T-helper 1 cell treated with Interleukin-12 subunit alpha and Interleukin-12 subunit beta and Interleukin-4 antibody, amounts not matched to agents 30 μg/mL and 1 μg/mL, for 36 hours (primary cell): ENCODE measurements at regions not wholly inside any gene's neighbourhood (a gene's known extent, or its start where the extent isn't known, plus 50 kb on each side); places are given as distances from the start of the nearest gene placed in this dataset.
A peak's percentile ranks its signal among the peaks of the same experiment; 100 is the strongest.
"Not testable (repeated sequence)": the region's sequence is repeated elsewhere in the genome, so short reads cannot be mapped to it uniquely, and the experiment has no call there.

ENCODE experiments used
- H3K27ac Mint-ChIP-seq: one replicate; pipeline ENCODE4 v1.8.0; 2021; ENCODE audit warnings: mild to moderate bottlenecking, mixed read lengths
- H3K27me3 Mint-ChIP-seq: one replicate; pipeline ENCODE4 v1.8.0; 2021; ENCODE audit warnings: low read depth, mixed read lengths
- H3K36me3 Mint-ChIP-seq: one replicate; pipeline ENCODE4 v1.8.0; 2021; ENCODE audit warnings: low read depth, mixed read lengths
- H3K4me1 Mint-ChIP-seq: one replicate; pipeline ENCODE4 v1.8.0; 2021; ENCODE audit warnings: low read depth, mixed read lengths
- H3K4me3 Mint-ChIP-seq: one replicate; pipeline ENCODE4 v1.8.0; 2021; ENCODE audit warnings: mild to moderate bottlenecking, moderate library complexity, mixed read lengths
- H3K9me3 Mint-ChIP-seq: one replicate; pipeline ENCODE4 v1.8.0; 2021; ENCODE audit warnings: mixed read lengths

GRCh38 chr1:149157409-149157808 is 54.1 kb upstream of the NBPF9 start:
- H3K4me1 Mint-ChIP-seq, H3K9me3 Mint-ChIP-seq, H3K27me3 Mint-ChIP-seq, H3K36me3 Mint-ChIP-seq: not testable (repeated sequence)
- H3K4me3 Mint-ChIP-seq, result peak overlapping the region; percentile 34
- peak overlapping the region; percentile 26 for H3K27ac Mint-ChIP-seq

DNA sequence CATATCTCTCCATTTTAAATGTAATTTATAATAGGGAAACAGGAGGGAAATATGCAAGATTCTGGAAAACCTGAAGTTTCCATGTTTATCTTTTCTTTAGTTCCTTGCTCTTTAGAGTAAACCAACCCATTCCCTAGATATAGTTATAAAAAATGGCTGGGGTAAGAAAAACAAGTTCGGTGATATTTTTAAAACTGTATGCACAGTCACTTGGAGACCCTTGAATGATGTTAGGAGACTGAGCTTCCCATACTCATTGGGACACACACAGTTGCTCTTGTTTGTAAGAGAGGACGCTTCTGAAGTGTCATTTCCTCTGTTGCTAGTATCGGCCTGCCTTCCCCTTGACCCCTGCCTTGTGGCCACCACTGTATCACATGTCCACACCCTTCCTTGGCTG is 55.0 kb upstream of the NBPF9 start:
- not testable (repeated sequence) for H3K27ac Mint-ChIP-seq, H3K36me3 Mint-ChIP-seq, H3K4me1 Mint-ChIP-seq, H3K9me3 Mint-ChIP-seq, H3K27me3 Mint-ChIP-seq, H3K4me3 Mint-ChIP-seq

- not testable (repeated sequence) for H3K4me3 Mint-ChIP-seq, H3K4me1 Mint-ChIP-seq, H3K36me3 Mint-ChIP-seq, H3K9me3 Mint-ChIP-seq, H3K27me3 Mint-ChIP-seq, H3K27ac Mint-ChIP-seq
These were observed 59.7 kb upstream of the NBPF9 start for GRCh38 chr1:149163063-149163444.

DNA sequence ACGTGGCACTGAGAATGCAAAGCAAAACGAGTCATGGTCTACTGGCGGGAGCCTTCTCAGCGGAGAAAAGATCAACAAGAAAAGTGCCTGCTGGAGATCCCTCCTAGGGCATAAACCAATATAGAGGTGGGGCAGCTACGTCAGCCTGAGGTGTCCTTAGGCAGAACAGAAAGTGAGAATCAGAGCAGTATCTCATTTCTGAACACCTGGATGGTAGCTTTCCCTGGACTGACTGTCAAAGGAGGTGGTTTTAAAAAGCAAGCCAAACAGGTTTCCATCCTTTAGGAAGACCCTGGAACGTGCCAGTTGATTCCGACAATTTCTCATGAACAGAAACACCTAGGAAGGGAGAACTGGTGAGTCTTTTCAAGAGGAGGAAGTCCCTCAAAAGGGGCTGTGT is 71.4 kb upstream of the NBPF9 start:
- not testable (repeated sequence) for H3K9me3 Mint-ChIP-seq, H3K27ac Mint-ChIP-seq, H3K27me3 Mint-ChIP-seq, H3K36me3 Mint-ChIP-seq, H3K4me1 Mint-ChIP-seq
- peak overlapping the region; percentile 74 for H3K4me3 Mint-ChIP-seq

- H3K9me3 Mint-ChIP-seq, H3K27me3 Mint-ChIP-seq, H3K36me3 Mint-ChIP-seq, H3K27ac Mint-ChIP-seq, H3K4me1 Mint-ChIP-seq: not testable (repeated sequence)
- peak overlapping the region; percentile 72 for H3K4me3 Mint-ChIP-seq
These were observed 72.5 kb upstream of the NBPF9 start for GRCh38 chr1:149175812-149176211.

DNA sequence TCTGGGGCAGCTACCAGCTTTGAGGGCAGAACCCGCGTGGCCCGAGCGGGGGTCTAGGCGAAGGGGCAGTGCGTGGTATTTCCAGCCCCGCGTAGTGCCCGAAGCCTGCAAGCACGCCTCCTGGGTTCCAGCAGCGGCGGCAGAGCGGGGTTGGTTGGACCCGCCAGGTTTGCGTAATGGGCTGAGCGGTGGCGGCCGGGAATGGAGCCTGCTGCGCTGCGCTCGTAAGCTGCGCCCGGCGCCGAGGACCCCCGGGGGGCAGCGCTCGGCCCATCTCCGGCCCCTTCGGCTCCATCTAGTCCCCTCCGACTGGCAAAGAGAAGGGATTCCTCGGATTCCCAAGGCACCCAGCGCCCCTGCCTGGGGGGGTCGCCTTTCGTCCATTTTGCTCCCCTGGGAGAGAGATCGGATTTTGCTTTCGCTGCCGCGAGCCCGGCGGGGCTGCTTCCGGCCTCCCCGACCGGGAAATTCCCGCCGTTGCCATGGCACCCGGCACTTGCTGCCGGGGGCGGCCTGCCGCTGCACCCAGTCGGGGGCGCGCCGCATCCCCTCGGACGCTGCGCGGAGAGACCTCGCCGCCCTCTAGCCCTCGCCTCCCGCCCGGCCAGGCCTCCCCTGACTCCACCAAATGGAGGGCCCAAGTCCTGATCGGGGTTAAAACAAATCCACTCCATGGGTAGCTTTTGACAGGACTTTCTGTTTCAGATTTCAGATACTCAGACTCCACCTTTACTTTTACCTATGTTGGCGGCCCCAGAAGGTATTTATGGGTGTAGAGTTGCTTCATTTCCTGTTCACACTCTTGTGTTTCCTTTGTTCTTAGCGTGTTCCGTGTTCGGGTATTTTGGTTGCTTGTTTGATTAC is 73.3 kb upstream of the NBPF9 start:
- H3K4me1 Mint-ChIP-seq, H3K36me3 Mint-ChIP-seq, H3K27me3 Mint-ChIP-seq, H3K9me3 Mint-ChIP-seq: not testable (repeated sequence)
- Mint-ChIP-seq H3K4me3 (peak overlapping the region; percentile 84), H3K27ac (peak overlapping the region; percentile 88)

GRCh38 chr1:149190742-149191141 is 87.4 kb upstream of the NBPF9 start:
- H3K9me3 Mint-ChIP-seq, H3K27me3 Mint-ChIP-seq, H3K4me1 Mint-ChIP-seq, H3K4me3 Mint-ChIP-seq, H3K36me3 Mint-ChIP-seq, H3K27ac Mint-ChIP-seq: not testable (repeated sequence)

GRCh38 chr1:149196651-149197050 is 93.3 kb upstream of the NBPF9 start:
- H3K27me3 Mint-ChIP-seq, H3K27ac Mint-ChIP-seq, H3K36me3 Mint-ChIP-seq, H3K4me3 Mint-ChIP-seq, H3K9me3 Mint-ChIP-seq, H3K4me1 Mint-ChIP-seq: not testable (repeated sequence)

- H3K36me3 Mint-ChIP-seq, H3K4me1 Mint-ChIP-seq, H3K4me3 Mint-ChIP-seq, H3K27me3 Mint-ChIP-seq, H3K9me3 Mint-ChIP-seq, H3K27ac Mint-ChIP-seq: not testable (repeated sequence)
These were observed 97.2 kb upstream of the NBPF9 start for GRCh38 chr1:149200567-149200966.

DNA sequence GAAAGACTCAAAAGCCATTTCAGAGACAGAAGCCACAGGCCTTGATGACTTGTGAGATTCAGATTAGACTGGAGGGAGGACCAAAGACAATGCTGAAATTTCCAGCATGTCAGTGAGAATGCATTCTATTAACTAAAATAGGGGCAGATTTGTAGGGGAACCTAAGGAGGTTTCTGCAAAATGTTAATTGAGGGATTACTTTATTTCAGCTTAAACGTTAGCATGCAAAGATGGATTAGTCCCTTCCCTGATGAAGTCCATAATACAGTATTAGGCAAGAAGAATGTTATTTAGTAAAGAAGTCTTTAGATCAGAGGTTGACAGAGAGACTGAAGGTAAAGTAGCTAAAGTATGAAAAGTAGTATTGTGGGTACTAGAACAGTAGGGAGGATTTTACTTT is 98.9 kb upstream of the NBPF9 start:
- not testable (repeated sequence) for H3K4me1 Mint-ChIP-seq, H3K4me3 Mint-ChIP-seq, H3K27me3 Mint-ChIP-seq, H3K27ac Mint-ChIP-seq, H3K9me3 Mint-ChIP-seq, H3K36me3 Mint-ChIP-seq

GRCh38 chr1:149204396-149204795 is 101.0 kb upstream of the NBPF9 start:
- not testable (repeated sequence) for H3K4me1 Mint-ChIP-seq, H3K27ac Mint-ChIP-seq, H3K4me3 Mint-ChIP-seq, H3K27me3 Mint-ChIP-seq, H3K36me3 Mint-ChIP-seq, H3K9me3 Mint-ChIP-seq

DNA sequence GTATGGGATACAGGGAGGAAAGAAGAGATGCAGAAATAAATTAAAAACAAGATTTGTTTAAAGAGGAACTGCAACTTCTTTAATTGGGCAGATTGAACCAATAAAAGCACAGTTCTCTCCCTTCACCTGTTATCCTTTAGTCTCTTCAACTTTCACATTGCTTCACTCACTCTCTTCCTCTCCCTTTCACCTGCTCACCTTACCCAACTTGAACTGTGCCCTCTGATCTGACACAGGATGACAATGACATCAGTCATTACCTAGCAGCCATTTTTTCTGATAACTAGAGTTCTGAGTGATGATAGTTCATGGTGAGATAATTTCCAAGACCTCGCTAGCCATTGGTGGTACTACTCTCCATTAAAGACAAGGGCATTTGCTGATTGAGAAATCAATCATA is 105.5 kb upstream of the NBPF9 start:
- H3K36me3 Mint-ChIP-seq, H3K27me3 Mint-ChIP-seq, H3K4me1 Mint-ChIP-seq, H3K4me3 Mint-ChIP-seq, H3K27ac Mint-ChIP-seq, H3K9me3 Mint-ChIP-seq: not testable (repeated sequence)

DNA sequence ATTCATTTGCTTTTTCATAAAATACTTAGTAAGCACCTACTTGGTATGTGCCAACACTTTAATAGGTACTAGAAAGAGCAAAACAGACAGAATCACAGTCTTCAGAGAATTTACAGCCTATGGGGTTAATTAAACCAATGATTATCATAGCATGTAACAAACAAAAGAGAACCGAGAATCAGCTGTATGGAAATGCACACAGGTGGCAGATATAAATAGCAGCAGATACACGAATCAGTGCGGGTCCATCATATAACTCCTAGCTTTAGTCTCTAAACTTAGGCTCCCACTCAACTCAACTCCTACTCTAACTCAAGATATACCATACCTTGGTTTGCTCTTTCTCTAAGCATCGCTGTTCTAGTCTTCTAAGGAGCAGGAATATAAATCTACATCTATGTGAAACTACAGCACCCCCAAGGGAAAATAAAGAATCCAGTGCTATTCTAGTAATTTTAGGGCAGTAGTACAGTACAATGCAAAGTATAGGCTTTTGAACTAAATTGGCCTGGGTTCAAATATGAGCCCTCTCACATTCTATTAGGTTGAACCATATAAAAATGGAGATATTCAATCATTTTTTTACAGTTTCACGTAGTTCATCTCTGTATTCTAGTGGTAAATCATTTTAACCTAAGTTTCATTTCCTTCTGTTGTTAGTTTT is 108.5 kb upstream of the NBPF9 start:
- H3K27me3 Mint-ChIP-seq, H3K4me1 Mint-ChIP-seq, H3K36me3 Mint-ChIP-seq, H3K27ac Mint-ChIP-seq, H3K4me3 Mint-ChIP-seq, H3K9me3 Mint-ChIP-seq: not testable (repeated sequence)

GRCh38 chr1:149212946-149213345 is 109.6 kb upstream of the NBPF9 start:
- not testable (repeated sequence) for H3K36me3 Mint-ChIP-seq, H3K27me3 Mint-ChIP-seq, H3K9me3 Mint-ChIP-seq, H3K4me1 Mint-ChIP-seq, H3K4me3 Mint-ChIP-seq, H3K27ac Mint-ChIP-seq

DNA sequence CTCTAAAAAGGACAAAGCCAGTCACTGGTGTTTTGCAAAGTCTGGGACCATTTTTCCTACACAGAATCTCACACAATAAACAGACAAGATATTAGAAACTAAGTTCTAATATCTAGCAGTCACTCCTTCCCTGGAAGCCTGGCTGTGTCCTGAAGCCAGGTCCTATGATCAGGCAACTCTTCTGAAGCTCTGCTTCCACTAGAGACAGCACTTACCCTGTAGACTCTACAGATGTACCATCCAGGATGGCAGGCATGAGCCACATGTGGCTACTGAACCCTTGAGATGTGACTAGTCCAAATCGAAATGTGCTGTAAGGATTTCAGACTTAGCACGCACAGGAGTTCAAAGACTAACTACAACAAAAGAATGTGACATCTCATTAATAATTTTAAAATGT is 110.3 kb upstream of the NBPF9 start:
- not testable (repeated sequence) for H3K27ac Mint-ChIP-seq, H3K4me1 Mint-ChIP-seq, H3K9me3 Mint-ChIP-seq, H3K4me3 Mint-ChIP-seq, H3K36me3 Mint-ChIP-seq, H3K27me3 Mint-ChIP-seq
